B cell (primary cell): ENCODE measurements at regions not wholly inside any gene's neighbourhood (a gene's known extent, or its start where the extent isn't known, plus 50 kb on each side); places are given as distances from the start of the nearest gene placed in this dataset.

Experiments
- ATAC-seq: fragments of 200-7000 bp; cut with Tn5 transposase; one replicate; pipeline ENCODE4 v1.10.0; 2021; ENCODE audit warnings: low read depth, mild to moderate bottlenecking, moderate number of reproducible peaks, moderate library complexity
- CTCF ChIA-PET: fragments of 350-600 bp; sonication (Branson Sonifier 250); formaldehyde crosslinking; loops from one replicate; lab custom pipeline; 2021; ENCODE audit warnings: antibody characterized with exemption, inconsistent platforms; lab: Charles Lee
- POLR2A ChIA-PET: fragments of 350-600 bp; sonication (Branson Sonifier 250); formaldehyde crosslinking; loops from one replicate; lab custom pipeline; 2021; ENCODE audit warnings: antibody characterized with exemption; lab: Charles Lee
- DNase-seq: peaks from one replicate; pipeline ENCODE4 v3.0.0; 2013
- H2AFZ ChIP-seq: 2 replicates; pipeline ENCODE4 v1.6.1; 2012; ENCODE audit warnings: mild to moderate bottlenecking, low read depth, low read length; ENCODE audit not compliant: insufficient read depth, poor library complexity, severe bottlenecking
- H3K27ac ChIP-seq, 2 donors: 1 replicate in 1 of 2; 2 replicates in 1 of 2; pipeline ENCODE4 v1.5.1; 2012 to 2013; ENCODE audit warnings: low read length in 2 of 2, mild to moderate bottlenecking in 2 of 2, moderate library complexity in 1 of 2
- H3K27me3 ChIP-seq, 4 experiments: fragments of 200-600 bp in 1 of 4; sonication (generic) in 1 of 4; replicated peaks in 1 of 4; 1 replicate in 2 of 4; 2 replicates in 2 of 4; pipeline versions ENCODE4 v1.6.1 to v1.7.0; 2013 to 2016; ENCODE audit warnings: low read length in 3 of 4, mild to moderate bottlenecking in 2 of 4, mixed read lengths in 1 of 4, moderate library complexity in 1 of 4; ENCODE audit not compliant: insufficient read depth in 4 of 4, control insufficient read depth in 3 of 4; ENCODE audit errors: control extremely low read depth in 1 of 4
- H3K36me3 ChIP-seq, 2 experiments: replicated peaks in 1 of 2; 1 replicate in 1 of 2; 2 replicates in 1 of 2; pipeline versions ENCODE4 v1.6.1 to v1.7.1; 2013; ENCODE audit warnings: low read length in 1 of 2; ENCODE audit not compliant: insufficient read depth in 2 of 2, control insufficient read depth in 1 of 2; ENCODE audit errors: control extremely low read depth in 1 of 2, extremely low read depth in 1 of 2
- H3K4me1 ChIP-seq, 2 donors: fragments of 200-600 bp in 1 of 2; sonication (generic) in 1 of 2; 1 replicate in 1 of 2; 2 replicates in 1 of 2; pipeline versions ENCODE4 v1.5.1 to v1.6.1; 2013 to 2017; ENCODE audit warnings: low read length in 2 of 2; ENCODE audit not compliant: control insufficient read depth in 2 of 2, insufficient read depth in 2 of 2
- H3K4me2 ChIP-seq: replicated peaks from 2 replicates; pipeline ENCODE3; 2012; ENCODE audit warnings: mild to moderate bottlenecking, low read depth, low read length; ENCODE audit not compliant: poor library complexity, severe bottlenecking
- H3K4me3 ChIP-seq, 5 experiments: fragments of 200-600 bp in 1 of 5; sonication (generic) in 1 of 5; 1 replicate in 3 of 5; 2 replicates in 2 of 5; pipeline versions ENCODE4 v1.5.1 to v1.7.0; 2011 to 2016; ENCODE audit warnings: low read length in 4 of 5, mild to moderate bottlenecking in 4 of 5, low read depth in 2 of 5, control low read depth in 1 of 5, moderate library complexity in 1 of 5; ENCODE audit not compliant: insufficient read depth in 1 of 5; ENCODE audit errors: control extremely low read depth in 1 of 5, extremely low read depth in 1 of 5
- H3K79me2 ChIP-seq: fragments of 200-600 bp; sonication (generic); one replicate; pipeline ENCODE4 v1.6.0; 2016; ENCODE audit warnings: low read length; ENCODE audit not compliant: control insufficient read depth, insufficient read depth
- H3K9ac ChIP-seq: fragments of 200-600 bp; sonication (generic); 2 replicates; pipeline ENCODE4 v1.6.1; 2017; ENCODE audit warnings: mild to moderate bottlenecking, low read length, moderate library complexity
- H3K9me3 ChIP-seq, 3 donors: one replicate each; pipeline versions ENCODE4 v1.6.1 to v1.7.1; 2013; ENCODE audit warnings: low read length in 2 of 3; ENCODE audit not compliant: control insufficient read depth in 2 of 3, insufficient read depth in 1 of 3; ENCODE audit errors: control extremely low read depth in 1 of 3
- H4K20me1 ChIP-seq: 2 replicates; pipeline ENCODE4 v1.6.0; 2012; ENCODE audit warnings: mild to moderate bottlenecking, low read length; ENCODE audit not compliant: insufficient read depth, control insufficient read depth, poor library complexity, severe bottlenecking
- H3K27ac Mint-ChIP-seq: one replicate; pipeline ENCODE4 v1.8.0; 2021; ENCODE audit warnings: mixed read lengths
- H3K27me3 Mint-ChIP-seq: one replicate; pipeline ENCODE4 v1.8.0; 2021; ENCODE audit warnings: mixed read lengths
- H3K4me1 Mint-ChIP-seq: one replicate; pipeline ENCODE4 v1.8.0; 2021; ENCODE audit warnings: mixed read lengths
- H3K4me3 Mint-ChIP-seq: one replicate; pipeline ENCODE4 v1.8.0; 2021; ENCODE audit warnings: mixed read lengths
- H3K9me3 Mint-ChIP-seq: one replicate; pipeline ENCODE4 v1.8.0; 2022; ENCODE audit warnings: mixed read lengths; ENCODE audit not compliant: insufficient read depth
- EZH2 ChIP-seq: IDR thresholded peaks from 2 replicates; pipeline ENCODE4 v1.6.1; 2012; ENCODE audit warnings: borderline replicate concordance, low read depth, mild to moderate bottlenecking, moderate library complexity, low read length; ENCODE audit not compliant: insufficient read depth, poor library complexity, severe bottlenecking
- WGBS: methylation state at CpG from one replicate; pipeline ENCODE4 v1.1.5; 2013; ENCODE audit warnings: missing lambda C conversion rate; ENCODE audit not compliant: insufficient coverage; 5-methylcytosine and 5-hydroxymethylcytosine counted together
- intact Hi-C: fragments of 100-400 bp; cut with micrococcal nuclease; formaldehyde crosslinking; loops from one replicate; pipeline ENCODE4 v1.10.0; 2022
- TF ChIP-seq, protein P1 (sequence below): fragments of 200-600 bp; IDR thresholded peaks from one replicate; pipeline ENCODE4 v1.8.0; 2022; ENCODE audit warnings: antibody characterized with exemption, mild to moderate bottlenecking

DNA sequence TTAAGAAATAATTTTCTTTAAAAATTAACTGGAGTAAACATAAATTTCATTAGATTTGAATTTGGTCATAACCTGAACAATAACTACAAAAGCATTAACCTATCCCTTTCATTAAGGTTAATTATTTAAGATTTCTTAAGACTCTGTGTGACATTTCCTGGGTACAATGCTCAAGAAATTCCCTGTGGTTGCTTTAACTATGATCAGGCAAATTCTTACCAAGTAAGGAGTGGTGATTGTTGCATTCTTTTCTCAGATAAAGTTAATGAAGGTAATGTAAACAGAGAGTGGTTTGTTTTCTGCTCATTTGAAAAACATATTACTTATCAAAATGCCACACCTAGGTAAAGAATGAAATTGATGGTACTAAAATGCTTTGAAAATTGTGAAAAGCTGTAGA lies 114.8 kb upstream of the MIR17HG start:
- CTCF ChIA-PET = no interaction called here
- TF ChIP-seq, protein P1, sequence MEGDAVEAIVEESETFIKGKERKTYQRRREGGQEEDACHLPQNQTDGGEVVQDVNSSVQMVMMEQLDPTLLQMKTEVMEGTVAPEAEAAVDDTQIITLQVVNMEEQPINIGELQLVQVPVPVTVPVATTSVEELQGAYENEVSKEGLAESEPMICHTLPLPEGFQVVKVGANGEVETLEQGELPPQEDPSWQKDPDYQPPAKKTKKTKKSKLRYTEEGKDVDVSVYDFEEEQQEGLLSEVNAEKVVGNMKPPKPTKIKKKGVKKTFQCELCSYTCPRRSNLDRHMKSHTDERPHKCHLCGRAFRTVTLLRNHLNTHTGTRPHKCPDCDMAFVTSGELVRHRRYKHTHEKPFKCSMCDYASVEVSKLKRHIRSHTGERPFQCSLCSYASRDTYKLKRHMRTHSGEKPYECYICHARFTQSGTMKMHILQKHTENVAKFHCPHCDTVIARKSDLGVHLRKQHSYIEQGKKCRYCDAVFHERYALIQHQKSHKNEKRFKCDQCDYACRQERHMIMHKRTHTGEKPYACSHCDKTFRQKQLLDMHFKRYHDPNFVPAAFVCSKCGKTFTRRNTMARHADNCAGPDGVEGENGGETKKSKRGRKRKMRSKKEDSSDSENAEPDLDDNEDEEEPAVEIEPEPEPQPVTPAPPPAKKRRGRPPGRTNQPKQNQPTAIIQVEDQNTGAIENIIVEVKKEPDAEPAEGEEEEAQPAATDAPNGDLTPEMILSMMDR = no peak
- no peak for TF ChIP-seq EZH2
- H3K4me3 ChIP-seq = no peak overlapping the region
- Mint-ChIP-seq H3K4me3 (no peak overlapping the region), H3K4me1 (no peaks in the 10 kb centered on the region), H3K27ac (no peak overlapping the region), H3K27me3 (peaks cover 3% of the 10 kb centered on the region), H3K9me3 (no peaks in the 10 kb centered on the region)
- POLR2A ChIA-PET = no interaction called here
- H3K79me2 ChIP-seq = no peaks in the 10 kb centered on the region
- ATAC-seq (no peak), DNase-seq (no peak)
- H3K9ac ChIP-seq = no peak overlapping the region
- H3K27ac ChIP-seq = no peak overlapping the region
- H3K9me3 ChIP-seq = no peaks in the 10 kb centered on the region
- H4K20me1 ChIP-seq = no peaks in the 10 kb centered on the region
- no peak overlapping the region for H2AFZ ChIP-seq
- no peak overlapping the region for H3K4me2 ChIP-seq
- H3K27me3 ChIP-seq = no peaks in the 10 kb centered on the region
- no peaks in the 10 kb centered on the region for H3K36me3 ChIP-seq
- no peaks in the 10 kb centered on the region for H3K4me1 ChIP-seq
- intact Hi-C loops = no loop called here

DNA sequence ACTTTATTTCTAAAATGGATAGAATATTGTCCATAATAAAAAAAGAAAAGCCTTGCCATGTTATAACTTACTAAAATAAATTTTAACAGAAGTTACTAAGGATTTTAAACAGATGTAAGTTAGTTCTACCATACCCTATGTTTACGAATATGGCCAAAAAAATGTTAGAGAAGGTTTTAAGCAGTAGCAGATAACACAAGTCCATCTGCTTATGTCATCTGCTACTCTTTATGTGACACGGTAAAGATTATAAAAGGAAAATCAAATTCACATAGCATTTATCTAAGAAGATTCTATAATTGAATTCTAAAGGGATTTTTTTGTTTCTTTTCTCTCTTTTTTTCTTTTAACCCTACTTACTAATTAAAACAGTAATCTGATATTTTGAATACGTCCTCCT lies 114.2 kb upstream of the MIR17HG start:
- no peaks in the 10 kb centered on the region for H3K36me3 ChIP-seq
- TF ChIP-seq EZH2 = no peak
- TF ChIP-seq, protein P1 = no peak
- H3K4me1 ChIP-seq = no peaks in the 10 kb centered on the region
- H3K9ac ChIP-seq = no peak overlapping the region
- no CpG with 5 or more reads among the region's 3 CpGs for WGBS
- Mint-ChIP-seq H3K27ac (no peak overlapping the region), H3K27me3 (no peaks in the 10 kb centered on the region), H3K4me1 (no peaks in the 10 kb centered on the region), H3K4me3 (no peak overlapping the region), H3K9me3 (no peaks in the 10 kb centered on the region)
- H2AFZ ChIP-seq = no peak overlapping the region
- ChIA-PET POLR2A (no interaction called here), CTCF (no interaction called here)
- H3K27me3 ChIP-seq = no peaks in the 10 kb centered on the region
- no peaks in the 10 kb centered on the region for H3K79me2 ChIP-seq
- intact Hi-C loops = no loop called here
- no peak overlapping the region for H3K4me3 ChIP-seq
- ATAC-seq = no peak
- no peak overlapping the region for H3K4me2 ChIP-seq
- no peak for DNase-seq
- H3K27ac ChIP-seq = no peak overlapping the region
- no peaks in the 10 kb centered on the region for H3K9me3 ChIP-seq
- no peaks in the 10 kb centered on the region for H4K20me1 ChIP-seq
